ENCODE measurements at regions not wholly inside any gene's neighbourhood (a gene's known extent, or its start where the extent isn't known, plus 50 kb on each side); places are given as distances from the start of the nearest gene placed in this dataset.

GRCh38 chr5:145506185-145506850, 328.8 kb downstream of the PRELID2 start (continued):
- no peak for TF ChIP-seq ZNF462 (CRISPR knock-in tag; IDR thresholded peaks at IDR 0.05)
- TF ChIP-seq CREB1 (CRISPR knock-in tag; IDR thresholded peaks at IDR 0.05; ENCODE audit: low read depth): no peak
- no peak for TF ChIP-seq STAT1 (IDR thresholded peaks at IDR 0.05; ENCODE audit: unreplicated experiment)
- no peak for TF ChIP-seq EZH2 (IDR thresholded peaks at IDR 0.05; ENCODE audit: low read depth, unreplicated experiment)
- TF ChIP-seq JUNB (IDR thresholded peaks at IDR 0.05; ENCODE audit: unreplicated experiment): no peak
- TF ChIP-seq EZH2phosphoT487 (IDR thresholded peaks at IDR 0.05; ENCODE audit: unreplicated experiment): no peak
- no peak for TF ChIP-seq ZNF114 (CRISPR knock-in tag; IDR thresholded peaks at IDR 0.05)

- ATAC-seq (no peak), DNase-seq (ENCODE audit: low spot score) (no peak)
- H3K27me3 Mint-ChIP-seq (ENCODE audit: insufficient read depth, low read depth, poor library complexity): no peaks in the 10 kb centered on the region
- Histone ChIP-seq H3K4me2 (no peak overlapping the region), H3K27ac (ENCODE audit: low read depth) (no peak overlapping the region), H3K36me3 (ENCODE audit: insufficient read depth) (no peaks in the 10 kb centered on the region), H3K4me3 (no peak overlapping the region), H3K9me2 (ENCODE audit: insufficient read depth) (0 out of 2 replicates have a peak, but pooled peaks cover 8% of the 10 kb centered on the region), H3K4me1 (ENCODE audit: insufficient read depth) (no peaks in the 10 kb centered on the region; the same call in 1 of the 2 replicates), H4K20me1 (replicated peaks; ENCODE audit: insufficient read depth) (no peaks in the 10 kb centered on the region), H3F3A (replicated peaks; ENCODE audit: low read depth) (no peaks in the 10 kb centered on the region), H2AFZ (no peak overlapping the region), H3K79me2 (replicated peaks; ENCODE audit: insufficient read depth) (no peaks in the 10 kb centered on the region), H3K27me3 (ENCODE audit: insufficient read depth) (no peaks in the 10 kb centered on the region)
- no peaks in the 10 kb centered on the region for H3K9me3 Mint-ChIP-seq
- H3K4me3 Mint-ChIP-seq: no peak overlapping the region
- H3K36me3 Mint-ChIP-seq (ENCODE audit: low read depth): no peaks in the 10 kb centered on the region
- peaks cover 4% of the 10 kb centered on the region; the same call in 1 of the 3 replicates for H3K4me1 Mint-ChIP-seq
- no peak overlapping the region for H3K27ac Mint-ChIP-seq
- TF ChIP-seq EZH2phosphoT487 (IDR thresholded peaks at IDR 0.05; ENCODE audit: unreplicated experiment): no peak
- TF ChIP-seq POLR2AphosphoS5 (IDR thresholded peaks at IDR 0.05; ENCODE audit: low read depth): no peak
- no peak for TF ChIP-seq CREB1 (CRISPR knock-in tag; IDR thresholded peaks at IDR 0.05; ENCODE audit: low read depth)
- TF ChIP-seq ETS1 (IDR thresholded peaks at IDR 0.05): no peak
These were observed 332.2 kb downstream of the PRELID2 start for GRCh38 chr5:145502906-145503305.

All from GM23338 (cell line).